HG03442 (cell line): ENCODE measurements at regions not wholly inside any gene's neighbourhood (a gene's known extent, or its start where the extent isn't known, plus 50 kb on each side); places are given as distances from the start of the nearest gene placed in this dataset.

ENCODE experiments used
- ATAC-seq: cut with Tn5 transposase; IDR thresholded peaks from one replicate; pipeline ENCODE4 v1.9.1; 2021; ENCODE audit warnings: mild to moderate bottlenecking, moderate library complexity; ENCODE audit not compliant: unreplicated experiment

DNA sequence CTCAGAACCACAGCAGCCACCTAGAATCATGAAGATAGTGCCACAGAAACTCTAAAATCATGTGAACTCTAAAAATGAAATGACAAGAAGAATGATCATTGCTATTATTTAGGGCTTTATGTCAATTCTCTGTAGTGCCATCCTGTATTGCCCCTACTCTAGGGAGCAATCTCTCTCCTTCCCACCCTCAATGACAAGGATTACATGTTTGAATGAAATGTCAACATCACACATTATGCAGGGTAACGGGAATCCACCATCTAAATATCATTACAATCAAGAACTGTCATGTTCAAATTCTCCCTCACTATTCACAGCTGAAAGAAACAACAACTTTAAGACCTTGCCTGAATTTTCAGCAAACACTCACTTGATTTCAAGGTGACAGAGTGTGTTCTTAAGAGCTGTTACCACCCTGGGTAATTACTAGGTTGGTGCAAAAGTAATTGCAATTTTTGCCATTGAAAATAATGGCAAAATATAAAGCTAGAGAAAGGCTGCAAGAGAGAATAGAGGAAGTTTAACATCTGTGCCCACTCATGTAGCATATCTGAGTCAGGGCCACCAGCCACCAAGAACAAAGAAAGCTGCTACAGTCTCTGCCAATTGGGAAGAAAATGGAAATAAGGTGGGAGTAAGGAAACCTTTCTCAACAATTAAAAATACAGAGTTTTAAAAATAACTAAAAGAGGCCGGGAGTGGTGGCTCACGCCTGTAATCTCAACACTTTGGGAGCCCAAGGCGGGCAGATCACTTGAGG is 112.8 kb upstream of the PSMD7 start:
- ATAC-seq = no peak

DNA sequence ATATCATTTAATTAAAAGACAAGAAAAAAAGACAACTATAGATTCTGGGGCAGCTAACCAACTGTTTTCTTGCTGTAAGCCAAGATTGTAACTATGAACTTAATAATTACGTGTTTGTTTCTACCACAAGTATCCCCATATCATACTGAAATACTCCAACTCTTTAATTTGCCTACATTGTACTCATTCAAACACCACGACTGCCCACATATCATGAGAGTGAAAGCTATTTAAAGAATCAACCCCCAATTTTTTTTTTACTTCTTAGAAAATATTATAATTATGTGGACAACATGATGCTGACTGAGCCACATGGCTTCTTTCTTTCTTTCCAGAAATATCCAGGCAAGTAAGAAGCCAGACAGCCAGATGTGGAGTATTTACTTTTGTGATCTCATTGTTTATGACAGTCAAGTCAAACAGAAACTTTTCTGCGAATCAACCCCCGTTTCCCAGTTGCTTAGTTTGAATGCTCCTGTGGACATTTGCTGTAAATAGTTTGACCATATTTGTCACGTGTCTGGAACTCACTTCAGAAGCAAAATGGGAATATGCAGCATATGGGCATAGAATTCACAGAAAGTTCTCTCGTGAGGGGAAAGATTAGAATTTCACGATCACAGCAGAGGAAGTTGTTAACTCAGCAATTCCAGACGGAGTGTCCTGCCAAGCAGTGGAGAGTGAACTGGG is 126.8 kb upstream of the PSMD7 start:
- no peak for ATAC-seq

DNA sequence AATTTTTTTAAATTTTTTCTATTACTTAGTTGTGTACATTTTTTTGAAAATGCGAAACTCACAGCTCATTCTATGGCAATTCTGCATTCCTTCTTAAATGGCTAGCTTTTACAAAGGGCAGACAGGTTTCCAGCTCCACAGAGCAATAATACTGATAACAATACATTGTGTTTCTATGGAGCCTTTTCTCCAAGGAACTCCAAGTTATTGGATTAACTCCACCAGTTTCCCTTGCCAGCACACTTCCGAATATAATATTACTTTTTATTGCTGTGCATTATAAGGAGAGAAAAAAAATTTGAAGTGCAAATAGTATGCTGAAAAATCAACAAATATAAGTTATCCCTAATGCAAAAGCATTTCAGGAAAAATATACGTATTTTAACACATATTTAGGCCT is 127.5 kb upstream of the PSMD7 start:
- ATAC-seq = no peak

DNA sequence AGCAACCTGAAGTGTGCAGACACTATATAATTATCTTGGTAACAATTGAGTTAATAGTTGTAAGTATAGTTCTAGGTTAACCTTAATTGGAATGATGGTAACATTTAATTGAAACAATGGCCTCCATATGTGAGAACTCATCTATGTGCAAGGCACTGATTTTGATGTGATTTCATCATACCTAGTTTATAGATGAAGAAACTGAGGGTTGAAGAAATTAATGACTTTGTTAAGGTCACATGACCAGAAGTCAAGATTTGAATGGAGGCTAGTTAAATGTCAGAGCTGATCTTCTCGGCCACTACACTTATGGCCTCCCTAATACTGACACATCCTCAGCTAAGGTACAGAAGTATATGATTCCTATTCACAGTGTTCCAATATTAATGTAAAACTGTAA is 128.2 kb upstream of the PSMD7 start:
- no peak for ATAC-seq

DNA sequence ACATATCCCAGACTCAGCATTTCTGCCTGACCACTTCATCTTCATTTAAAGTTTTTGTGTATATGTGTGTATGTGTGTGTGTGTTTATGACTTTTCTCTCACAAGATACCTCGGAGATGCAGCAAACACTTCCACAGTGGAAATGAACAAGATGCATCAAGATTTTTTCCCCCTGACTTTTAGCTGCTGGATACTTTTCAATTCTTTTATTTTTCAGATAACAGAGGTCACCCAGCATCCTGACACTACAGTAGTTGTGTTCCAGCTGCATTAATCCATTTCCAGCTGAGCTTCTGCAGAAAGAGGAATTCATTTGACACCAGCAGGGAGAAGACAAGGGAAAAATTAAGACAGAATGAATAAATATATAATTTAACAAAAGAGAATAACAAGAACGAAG is 130.2 kb upstream of the PSMD7 start:
- no peak for ATAC-seq

GRCh38 chr16:74165566-74166080 is 131.0 kb upstream of the PSMD7 start:
- no peak for ATAC-seq

GRCh38 chr16:74160759-74161158 is 135.9 kb upstream of the PSMD7 start:
- no peak for ATAC-seq

- no peak for ATAC-seq
Observed at GRCh38 chr16:74153773-74154172, 142.8 kb upstream of the PSMD7 start.

GRCh38 chr16:74146643-74147042 is 150.0 kb upstream of the PSMD7 start:
- no peak for ATAC-seq

- ATAC-seq = no peak
Observed at GRCh38 chr16:74143171-74143570, 153.4 kb upstream of the PSMD7 start.

GRCh38 chr16:74141015-74141414 is 155.6 kb upstream of the PSMD7 start:
- no peak for ATAC-seq

DNA sequence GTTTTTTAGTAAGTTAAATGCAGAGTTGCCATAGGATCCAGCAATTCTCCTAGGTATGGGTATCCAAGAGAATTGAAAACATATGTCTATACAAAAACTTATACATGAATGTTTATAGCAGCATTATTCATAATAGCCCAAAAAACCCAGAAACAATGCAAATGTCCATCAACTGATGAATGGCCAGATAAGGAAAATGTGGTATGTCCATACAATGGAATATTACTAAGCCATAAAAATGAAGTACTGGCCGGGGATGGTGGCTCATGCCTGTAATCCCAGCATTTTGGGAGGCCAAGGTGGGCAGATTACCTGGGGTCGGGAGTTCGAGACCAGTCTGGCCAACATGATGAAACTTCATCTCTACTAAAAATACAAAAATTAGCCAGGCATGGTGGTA is 156.1 kb upstream of the PSMD7 start:
- ATAC-seq = no peak

DNA sequence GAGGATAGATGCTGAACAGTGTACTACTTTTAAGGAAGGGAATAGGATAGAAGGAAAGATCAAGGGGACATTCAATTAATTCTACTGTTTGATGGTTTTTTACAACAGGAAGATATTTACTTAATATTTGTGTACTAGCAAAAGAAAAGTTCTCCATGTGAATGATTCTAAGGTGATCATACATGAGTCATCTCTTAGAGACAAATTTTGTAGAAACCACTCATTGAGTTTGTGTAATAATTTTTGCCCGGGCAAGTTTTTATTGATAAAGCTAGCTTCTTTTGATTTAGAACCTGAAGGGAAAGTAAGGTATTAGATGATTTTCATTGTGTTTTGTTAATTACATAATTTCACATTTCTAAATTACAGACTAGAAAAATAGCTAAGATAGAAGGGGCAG is 172.8 kb upstream of the PSMD7 start:
- no peak for ATAC-seq

DNA sequence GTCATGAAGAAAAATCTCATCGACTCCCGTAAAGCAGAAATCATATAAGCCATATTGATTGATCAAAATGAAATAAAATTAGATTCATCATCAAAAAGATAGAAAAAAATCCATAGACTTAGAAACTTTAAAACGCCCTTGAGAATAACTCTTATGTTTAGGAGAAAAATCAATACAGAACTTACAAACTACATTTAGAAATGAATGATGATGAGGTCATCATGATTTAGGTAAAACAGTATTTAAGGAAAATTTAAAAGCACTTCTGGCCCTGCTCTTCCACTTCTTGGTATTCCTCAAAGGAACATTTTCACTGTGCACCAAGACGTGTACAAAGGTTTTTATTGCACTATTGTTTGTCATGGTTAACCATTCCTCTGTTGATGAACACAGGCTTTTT is 173.4 kb upstream of the PSMD7 start:
- no peak for ATAC-seq

GRCh38 chr16:74117798-74118197 is 178.8 kb upstream of the PSMD7 start:
- no peak for ATAC-seq

GRCh38 chr16:74113545-74113944 is 183.1 kb upstream of the PSMD7 start:
- no peak for ATAC-seq

- no peak for ATAC-seq
Observed at GRCh38 chr16:74111456-74111982, 185.1 kb upstream of the PSMD7 start.

- peak; percentile 55 for ATAC-seq
Observed at GRCh38 chr16:74107795-74108610, 188.6 kb upstream of the PSMD7 start.

- ATAC-seq = no peak
Observed at GRCh38 chr16:74104022-74104421, 192.6 kb upstream of the PSMD7 start.

DNA sequence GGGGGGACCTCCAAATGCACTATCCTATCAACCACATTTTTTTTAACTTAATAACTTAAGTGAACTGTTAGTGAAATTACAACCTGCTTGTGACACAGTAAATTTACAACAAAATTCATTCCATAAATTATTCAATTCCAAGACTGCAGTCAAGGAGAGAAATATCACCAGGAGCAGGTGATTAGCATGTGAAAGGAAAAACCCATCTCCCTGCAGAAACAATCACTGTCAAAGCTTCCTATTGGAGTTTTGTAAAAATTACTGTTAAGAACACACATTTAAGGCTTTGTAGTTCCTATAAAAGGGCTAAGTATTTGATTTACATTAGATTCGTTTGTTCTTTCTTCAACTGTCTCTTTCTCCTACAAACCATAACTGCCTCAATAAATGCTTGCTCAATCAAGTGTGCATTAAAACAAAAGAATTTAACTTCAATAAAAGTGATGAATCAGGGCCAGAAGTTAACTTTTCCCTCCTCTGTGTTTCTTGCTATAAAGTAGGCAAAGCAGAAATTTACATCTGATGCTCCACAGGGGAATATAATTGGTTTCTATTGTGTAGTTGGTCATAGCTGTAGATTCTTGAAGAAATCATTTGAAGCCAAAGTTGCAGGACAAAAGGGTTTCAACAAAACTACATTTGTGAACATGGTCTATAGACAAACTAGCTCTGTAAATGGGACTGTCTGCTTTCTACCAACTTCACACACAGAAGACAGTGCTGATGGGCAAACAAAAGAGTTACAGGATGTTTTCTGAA is 195.1 kb upstream of the PSMD7 start:
- no peak for ATAC-seq
